Endodermal cell (in vitro differentiated cells): ENCODE measurements at regions not wholly inside any gene's neighbourhood (a gene's known extent, or its start where the extent isn't known, plus 50 kb on each side); places are given as distances from the start of the nearest gene placed in this dataset.

Source experiments
- DNase-seq: peaks from one replicate; pipeline ENCODE4 v3.0.0-alpha.2; 2017
- H3K27ac ChIP-seq: 2 replicates; pipeline ENCODE4 v1.5.1; 2013; ENCODE audit warnings: mild to moderate bottlenecking, low read depth, low read length, moderate library complexity
- H3K27me3 ChIP-seq: 2 replicates; pipeline ENCODE4 v1.6.1; 2013; ENCODE audit warnings: mild to moderate bottlenecking, low read length, moderate library complexity; ENCODE audit not compliant: insufficient read depth, control insufficient read depth, poor library complexity, severe bottlenecking
- H3K36me3 ChIP-seq: 2 replicates; pipeline ENCODE4 v1.7.0; 2013; ENCODE audit warnings: mild to moderate bottlenecking, low read length, moderate library complexity; ENCODE audit not compliant: control insufficient read depth, insufficient read depth
- H3K4me1 ChIP-seq: one replicate; pipeline ENCODE4 v1.7.0; 2013; ENCODE audit warnings: low read length; ENCODE audit not compliant: control insufficient read depth, insufficient read depth
- H3K4me3 ChIP-seq: 2 replicates; pipeline ENCODE4 v1.5.1; 2013; ENCODE audit warnings: mild to moderate bottlenecking, low read length, moderate library complexity
- H3K9ac ChIP-seq: 2 replicates; pipeline ENCODE4 v1.6.1; 2013; ENCODE audit warnings: mild to moderate bottlenecking, low read length, moderate library complexity; ENCODE audit not compliant: poor library complexity, severe bottlenecking; ENCODE audit errors: extremely low read depth
- H3K9me3 ChIP-seq: 2 replicates; pipeline ENCODE4 v1.6.1; 2013; ENCODE audit warnings: mild to moderate bottlenecking, low read length, moderate library complexity; ENCODE audit not compliant: control insufficient read depth
- H3K27ac Mint-ChIP-seq: 2 replicates; pipeline ENCODE4 v1.8.0; 2020; ENCODE audit warnings: mixed read lengths
- H3K27me3 Mint-ChIP-seq: 2 replicates; pipeline ENCODE4 v1.8.0; 2021; ENCODE audit warnings: mild to moderate bottlenecking, mixed read lengths; ENCODE audit not compliant: insufficient read depth
- H3K36me3 Mint-ChIP-seq: 2 replicates; pipeline ENCODE4 v1.8.0; 2020; ENCODE audit warnings: low read depth, mixed read lengths
- H3K4me1 Mint-ChIP-seq: 2 replicates; pipeline ENCODE4 v1.8.0; 2020; ENCODE audit warnings: mixed read lengths
- H3K4me3 Mint-ChIP-seq: 2 replicates; pipeline ENCODE4 v1.8.0; 2020; ENCODE audit warnings: mild to moderate bottlenecking, moderate library complexity, mixed read lengths
- H3K9me3 Mint-ChIP-seq: 2 replicates; pipeline ENCODE4 v1.8.0; 2020; ENCODE audit warnings: mild to moderate bottlenecking, mixed read lengths
- CTCF ChIP-seq: fragments of 200-600 bp; sonication (generic); conservative IDR thresholded peaks from 2 replicates; pipeline ENCODE4 v1.5.0; 2021; ENCODE audit warnings: antibody characterized with exemption, mild to moderate bottlenecking
- WGBS, 2 experiments: methylation state at CpG; one replicate each; pipeline versions ENCODE4 v1.1.5 to v1.1.7; 2013; ENCODE audit warnings: missing lambda C conversion rate in 2 of 2, mixed read lengths in 1 of 2; ENCODE audit not compliant: insufficient coverage in 1 of 2, insufficient read length in 1 of 2; 5-methylcytosine and 5-hydroxymethylcytosine counted together

GRCh38 chr6:67736161-67736560 lies 898.9 kb upstream of the ADGRB3 start:
- Histone ChIP-seq H3K36me3 (no peaks in the 10 kb centered on the region), H3K27ac (no peak overlapping the region), H3K27me3 (no peaks in the 10 kb centered on the region), H3K9me3 (no peaks in the 10 kb centered on the region), H3K4me3 (no peak overlapping the region), H3K9ac (no peak overlapping the region), H3K4me1 (no peaks in the 10 kb centered on the region)
- no peak for TF ChIP-seq CTCF
- H3K4me1 Mint-ChIP-seq, result no peaks in the 10 kb centered on the region
- no peak overlapping the region for H3K27ac Mint-ChIP-seq
- H3K27me3 Mint-ChIP-seq, result no peaks in the 10 kb centered on the region
- peaks cover 4% of the 10 kb centered on the region for H3K36me3 Mint-ChIP-seq
- peaks cover 21% of the 10 kb centered on the region for H3K9me3 Mint-ChIP-seq
- no peak for DNase-seq
- H3K4me3 Mint-ChIP-seq, result no peak overlapping the region

- H3K9me3 ChIP-seq, result no peaks in the 10 kb centered on the region
- DNase-seq, result no peak
- Mint-ChIP-seq H3K4me3 (no peak overlapping the region), H3K27me3 (no peaks in the 10 kb centered on the region), H3K9me3 (peaks cover 22% of the 10 kb centered on the region), H3K27ac (no peak overlapping the region), H3K36me3 (peaks cover 4% of the 10 kb centered on the region), H3K4me1 (no peaks in the 10 kb centered on the region)
- H3K36me3 ChIP-seq, result no peaks in the 10 kb centered on the region
- WGBS, 2 experiments, result no CpG with 5 or more reads among the region's 1 CpG
- no peak overlapping the region for H3K9ac ChIP-seq
- no peak overlapping the region for H3K27ac ChIP-seq
- no peaks in the 10 kb centered on the region for H3K27me3 ChIP-seq
- H3K4me1 ChIP-seq, result no peaks in the 10 kb centered on the region
- H3K4me3 ChIP-seq, result no peak overlapping the region
- no peak for TF ChIP-seq CTCF
These were observed 899.5 kb upstream of the ADGRB3 start for GRCh38 chr6:67735623-67736022.

- TF ChIP-seq CTCF, result no peak
- no peak for DNase-seq
- Mint-ChIP-seq H3K9me3 (peaks cover 35% of the 10 kb centered on the region), H3K36me3 (no peaks in the 10 kb centered on the region), H3K4me1 (no peaks in the 10 kb centered on the region), H3K27ac (no peak overlapping the region), H3K4me3 (no peak overlapping the region), H3K27me3 (no peaks in the 10 kb centered on the region)
- no peaks in the 10 kb centered on the region for H3K36me3 ChIP-seq
- H3K9ac ChIP-seq, result no peak overlapping the region
- H3K27ac ChIP-seq, result no peak overlapping the region
- no peaks in the 10 kb centered on the region for H3K9me3 ChIP-seq
- no peaks in the 10 kb centered on the region for H3K27me3 ChIP-seq
- 79 to 94% methylated on average over 5 to 14 of the region's 14 CpGs for WGBS, 2 experiments
- H3K4me3 ChIP-seq, result no peak overlapping the region
- no peaks in the 10 kb centered on the region for H3K4me1 ChIP-seq
These were observed 912.2 kb upstream of the ADGRB3 start for GRCh38 chr6:67722861-67723261.
